ENCODE measurements at regions not wholly inside any gene's neighbourhood (a gene's known extent, or its start where the extent isn't known, plus 50 kb on each side); places are given as distances from the start of the nearest gene placed in this dataset.

DNA sequence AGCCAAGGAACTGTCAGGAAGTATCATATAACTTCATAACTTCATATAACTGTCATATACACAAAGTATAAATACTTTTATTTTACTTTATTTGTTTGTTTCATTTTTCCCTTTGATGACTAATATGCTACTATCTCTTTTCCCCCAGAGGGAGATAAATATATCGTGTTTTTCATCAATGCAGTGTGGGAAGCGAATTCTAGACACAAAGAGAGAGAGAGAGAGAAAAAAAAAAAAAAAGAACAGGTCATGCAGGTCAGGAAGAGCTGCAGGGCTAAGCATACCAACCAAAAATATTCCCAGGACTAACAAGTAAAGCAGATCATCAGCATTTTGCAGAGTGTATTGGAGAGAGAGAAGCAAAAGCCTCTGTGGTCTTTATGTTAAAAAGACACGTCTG lies 1849.2 kb downstream of the STIM2 start:
- Histone ChIP-seq H3K4me3 (ENCODE audit: low read depth in 1 of 3, low read length in 3 of 3) (no peak overlapping the region), H3K27ac (ENCODE audit: low read depth in 1 of 3, low read length in 2 of 3) (no peak overlapping the region), H3K4me1 (ENCODE audit: control insufficient read depth in 3 of 3, insufficient read depth in 2 of 3, low read depth in 1 of 3, low read length in 2 of 3) (no peaks in the 10 kb centered on the region), H3K36me3 (ENCODE audit: control insufficient read depth in 3 of 3, insufficient read depth in 2 of 3, low read depth in 1 of 3, low read length in 3 of 3) (no peaks in the 10 kb centered on the region), H3K9me3 (ENCODE audit: control insufficient read depth in 2 of 2, insufficient read depth in 1 of 2, low read depth in 1 of 2, low read length in 1 of 2) (peaks cover 2 to 6% of the 10 kb centered on the region in 2 donors), H3K27me3 (ENCODE audit: control insufficient read depth in 3 of 3, insufficient read depth in 3 of 3, low read length in 3 of 3) (no peaks in the 10 kb centered on the region)
- WGBS, 3 donors = 47 to 54% (median 51%) methylated on average over 3 of the region's 3 CpGs
- DNase-seq (no peak), FAIRE-seq (no peak)

DNA sequence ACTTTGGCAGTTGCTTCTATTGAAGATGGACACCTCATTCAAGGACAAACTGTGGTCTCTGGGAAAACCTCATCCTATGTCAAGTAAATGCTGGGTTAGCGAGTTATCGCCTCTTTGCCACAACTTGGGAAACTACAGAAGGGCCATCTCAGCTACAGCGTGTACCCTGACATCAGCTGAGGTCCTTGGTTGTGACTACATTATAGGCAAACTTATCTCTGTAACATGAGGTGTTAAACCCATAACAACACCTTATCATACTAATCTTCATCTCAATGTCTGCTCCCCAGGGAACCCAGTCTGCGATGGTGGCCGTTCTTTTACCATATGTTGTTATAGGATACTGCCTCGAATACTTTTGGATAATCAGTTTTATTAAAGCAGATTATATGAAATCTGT lies 1862.7 kb downstream of the STIM2 start:
- no peak overlapping the region for H3K4me3 ChIP-seq (ENCODE audit: low read depth in 1 of 3, low read length in 3 of 3)
- no peak for DNase-seq
- no peak overlapping the region for H3K27ac ChIP-seq (ENCODE audit: low read depth in 1 of 3, low read length in 2 of 3)
- no peak for FAIRE-seq
- H3K27me3 ChIP-seq (ENCODE audit: control insufficient read depth in 3 of 3, insufficient read depth in 3 of 3, low read length in 3 of 3) = no peaks in the 10 kb centered on the region
- WGBS, 3 donors = 75 to 82% (median 76%) methylated on average over 6 of the region's 6 CpGs
- no peaks in the 10 kb centered on the region for H3K4me1 ChIP-seq (ENCODE audit: control insufficient read depth in 3 of 3, insufficient read depth in 2 of 3, low read depth in 1 of 3, low read length in 2 of 3)
- H3K9me3 ChIP-seq (ENCODE audit: control insufficient read depth in 2 of 2, insufficient read depth in 1 of 2, low read depth in 1 of 2, low read length in 1 of 2) = peaks cover 0 to 2% of the 10 kb centered on the region in 2 donors
- H3K36me3 ChIP-seq (ENCODE audit: control insufficient read depth in 3 of 3, insufficient read depth in 2 of 3, low read depth in 1 of 3, low read length in 3 of 3) = no peaks in the 10 kb centered on the region

GRCh38 chr4:28724239-28724638 lies 1863.6 kb downstream of the STIM2 start:
- H3K27me3 ChIP-seq (ENCODE audit: control insufficient read depth in 3 of 3, insufficient read depth in 3 of 3, low read length in 3 of 3) = no peaks in the 10 kb centered on the region
- WGBS, 3 donors = 95 to 100% (median 96%) methylated on average over 1 of the region's 1 CpG
- H3K36me3 ChIP-seq (ENCODE audit: control insufficient read depth in 3 of 3, insufficient read depth in 2 of 3, low read depth in 1 of 3, low read length in 3 of 3) = no peaks in the 10 kb centered on the region
- H3K9me3 ChIP-seq (ENCODE audit: control insufficient read depth in 2 of 2, insufficient read depth in 1 of 2, low read depth in 1 of 2, low read length in 1 of 2) = peaks cover 0 to 2% of the 10 kb centered on the region in 2 donors
- H3K4me3 ChIP-seq (ENCODE audit: low read depth in 1 of 3, low read length in 3 of 3) = no peak overlapping the region
- no peaks in the 10 kb centered on the region for H3K4me1 ChIP-seq (ENCODE audit: control insufficient read depth in 3 of 3, insufficient read depth in 2 of 3, low read depth in 1 of 3, low read length in 2 of 3)
- no peak for FAIRE-seq
- DNase-seq = no peak
- H3K27ac ChIP-seq (ENCODE audit: low read depth in 1 of 3, low read length in 2 of 3) = no peak overlapping the region

DNA sequence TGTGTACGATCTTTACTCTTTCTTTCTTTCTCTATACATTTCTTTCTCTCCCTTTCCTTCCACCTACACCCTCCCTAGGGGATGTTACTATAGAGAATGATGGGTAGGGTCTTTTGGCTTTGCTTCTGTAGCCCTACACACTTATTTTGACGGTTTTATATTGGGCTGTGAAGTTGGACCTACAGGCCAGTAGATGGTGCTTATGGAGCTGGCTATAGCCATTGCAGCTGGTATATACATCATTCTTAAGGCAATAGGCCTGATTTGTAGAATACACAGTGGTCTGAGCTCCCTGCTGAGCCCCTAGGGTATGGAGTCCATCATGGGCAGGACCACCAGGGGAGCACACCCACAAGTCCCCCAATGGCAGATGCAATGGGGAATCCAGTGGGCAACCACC lies 1869.7 kb downstream of the STIM2 start:
- H3K27me3 ChIP-seq (ENCODE audit: control insufficient read depth in 3 of 3, insufficient read depth in 3 of 3, low read length in 3 of 3) = no peaks in the 10 kb centered on the region
- no peak for DNase-seq
- no peaks in the 10 kb centered on the region for H3K4me1 ChIP-seq (ENCODE audit: control insufficient read depth in 3 of 3, insufficient read depth in 2 of 3, low read depth in 1 of 3, low read length in 2 of 3)
- FAIRE-seq = no peak
- H3K27ac ChIP-seq (ENCODE audit: low read depth in 1 of 3, low read length in 2 of 3) = no peak overlapping the region
- peaks cover 1 to 8% of the 10 kb centered on the region in 2 donors for H3K9me3 ChIP-seq (ENCODE audit: control insufficient read depth in 2 of 2, insufficient read depth in 1 of 2, low read depth in 1 of 2, low read length in 1 of 2)
- no peak overlapping the region for H3K4me3 ChIP-seq (ENCODE audit: low read depth in 1 of 3, low read length in 3 of 3)
- 65 to 81% (median 67%) methylated on average over 2 of the region's 2 CpGs for WGBS, 3 donors
- no peaks in the 10 kb centered on the region for H3K36me3 ChIP-seq (ENCODE audit: control insufficient read depth in 3 of 3, insufficient read depth in 2 of 3, low read depth in 1 of 3, low read length in 3 of 3)

DNA sequence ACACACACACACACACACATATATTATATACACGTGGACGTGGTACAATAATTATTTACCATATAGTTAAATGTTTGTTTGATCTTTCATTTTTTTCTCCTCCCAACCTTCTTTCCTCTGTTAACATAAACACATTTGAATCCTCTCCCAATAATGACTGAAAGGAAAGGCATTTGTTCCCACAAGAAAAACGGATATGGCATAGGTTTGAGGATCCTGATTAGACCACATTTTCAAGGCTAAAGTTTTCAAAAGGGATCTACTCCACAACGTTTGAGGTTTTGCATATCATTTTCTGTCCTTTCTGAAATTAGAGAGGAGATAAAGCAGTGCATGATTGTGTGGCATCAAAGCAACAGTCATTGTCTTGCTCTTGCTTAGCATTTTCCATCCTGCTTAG lies 1883.4 kb downstream of the STIM2 start:
- FAIRE-seq (no peak), DNase-seq (no peak)
- no peaks in the 10 kb centered on the region for H3K27me3 ChIP-seq (ENCODE audit: control insufficient read depth in 3 of 3, insufficient read depth in 3 of 3, low read length in 3 of 3)
- H3K27ac ChIP-seq (ENCODE audit: low read depth in 1 of 3, low read length in 2 of 3) = no peak overlapping the region
- H3K36me3 ChIP-seq (ENCODE audit: control insufficient read depth in 3 of 3, insufficient read depth in 2 of 3, low read depth in 1 of 3, low read length in 3 of 3) = no peaks in the 10 kb centered on the region
- H3K4me1 ChIP-seq (ENCODE audit: control insufficient read depth in 3 of 3, insufficient read depth in 2 of 3, low read depth in 1 of 3, low read length in 2 of 3) = no peaks in the 10 kb centered on the region
- H3K9me3 ChIP-seq (ENCODE audit: control insufficient read depth in 2 of 2, insufficient read depth in 1 of 2, low read depth in 1 of 2, low read length in 1 of 2) = no peaks in the 10 kb centered on the region
- no peak overlapping the region for H3K4me3 ChIP-seq (ENCODE audit: low read depth in 1 of 3, low read length in 3 of 3)
- WGBS, 3 donors = 60 to 66% (median 62%) methylated on average over 4 of the region's 4 CpGs

DNA sequence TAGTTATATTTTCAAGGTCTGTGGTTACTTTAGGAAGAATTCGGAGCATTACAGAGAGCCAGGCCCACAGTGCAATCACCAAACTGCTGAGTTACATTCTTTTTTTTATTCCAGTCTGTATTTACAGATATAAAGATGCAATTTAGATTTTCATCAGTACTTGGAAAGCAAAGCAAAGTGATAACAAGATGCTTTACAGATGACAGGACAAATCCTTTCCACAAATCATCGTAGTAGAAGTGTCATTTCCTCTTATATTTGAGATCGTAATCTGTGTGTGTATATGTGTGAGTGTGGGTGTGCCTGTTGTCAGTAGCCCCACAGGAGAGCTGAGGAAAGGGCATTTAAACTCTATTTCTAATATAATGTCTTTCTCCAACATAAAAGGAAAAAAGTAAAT lies 1893.7 kb downstream of the STIM2 start:
- no peak overlapping the region for H3K4me3 ChIP-seq (ENCODE audit: low read depth in 1 of 3, low read length in 3 of 3)
- H3K9me3 ChIP-seq (ENCODE audit: control insufficient read depth in 2 of 2, insufficient read depth in 1 of 2, low read depth in 1 of 2, low read length in 1 of 2) = peaks cover 0 to 2% of the 10 kb centered on the region in 2 donors
- H3K36me3 ChIP-seq (ENCODE audit: control insufficient read depth in 3 of 3, insufficient read depth in 2 of 3, low read depth in 1 of 3, low read length in 3 of 3) = no peaks in the 10 kb centered on the region
- no peaks in the 10 kb centered on the region for H3K4me1 ChIP-seq (ENCODE audit: control insufficient read depth in 3 of 3, insufficient read depth in 2 of 3, low read depth in 1 of 3, low read length in 2 of 3)
- FAIRE-seq (no peak), DNase-seq (no peak)
- H3K27me3 ChIP-seq (ENCODE audit: control insufficient read depth in 3 of 3, insufficient read depth in 3 of 3, low read length in 3 of 3) = no peaks in the 10 kb centered on the region
- no peak overlapping the region for H3K27ac ChIP-seq (ENCODE audit: low read depth in 1 of 3, low read length in 2 of 3)
- WGBS, 3 donors = 45 to 49% (median 47%) methylated on average over 3 of the region's 3 CpGs

DNA sequence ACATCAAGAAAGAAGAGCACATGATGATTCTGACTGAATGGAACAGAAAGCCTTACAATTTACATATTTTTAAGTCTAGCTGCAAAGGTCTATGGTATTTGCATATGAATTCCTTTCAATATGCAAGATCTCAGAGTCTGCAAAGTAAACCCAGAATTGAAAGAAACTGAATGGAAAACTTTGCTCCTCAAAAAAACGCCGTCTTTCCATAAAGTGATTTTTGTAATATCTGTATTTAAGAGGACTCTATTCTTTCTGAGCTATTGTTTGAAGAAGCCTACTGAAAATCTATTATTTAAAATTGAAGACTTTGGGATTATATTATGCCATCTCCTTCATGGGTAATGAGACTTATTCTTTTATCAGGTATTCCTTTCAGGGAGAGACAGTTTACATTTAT lies 1894.4 kb downstream of the STIM2 start:
- H3K9me3 ChIP-seq (ENCODE audit: control insufficient read depth in 2 of 2, insufficient read depth in 1 of 2, low read depth in 1 of 2, low read length in 1 of 2) = peaks cover 0 to 2% of the 10 kb centered on the region in 2 donors
- no peak overlapping the region for H3K4me3 ChIP-seq (ENCODE audit: low read depth in 1 of 3, low read length in 3 of 3)
- H3K27me3 ChIP-seq (ENCODE audit: control insufficient read depth in 3 of 3, insufficient read depth in 3 of 3, low read length in 3 of 3) = no peaks in the 10 kb centered on the region
- DNase-seq = no peak
- H3K36me3 ChIP-seq (ENCODE audit: control insufficient read depth in 3 of 3, insufficient read depth in 2 of 3, low read depth in 1 of 3, low read length in 3 of 3) = no peaks in the 10 kb centered on the region
- 74 to 81% (median 75%) methylated on average over 2 of the region's 2 CpGs for WGBS, 3 donors
- no peak for FAIRE-seq
- no peak overlapping the region for H3K27ac ChIP-seq (ENCODE audit: low read depth in 1 of 3, low read length in 2 of 3)
- no peaks in the 10 kb centered on the region for H3K4me1 ChIP-seq (ENCODE audit: control insufficient read depth in 3 of 3, insufficient read depth in 2 of 3, low read depth in 1 of 3, low read length in 2 of 3)

GRCh38 chr4:28759064-28759463 lies 1898.4 kb downstream of the STIM2 start:
- Histone ChIP-seq H3K27me3 (ENCODE audit: control insufficient read depth in 3 of 3, insufficient read depth in 3 of 3, low read length in 3 of 3) (no peaks in the 10 kb centered on the region), H3K36me3 (ENCODE audit: control insufficient read depth in 3 of 3, insufficient read depth in 2 of 3, low read depth in 1 of 3, low read length in 3 of 3) (no peaks in the 10 kb centered on the region), H3K4me1 (ENCODE audit: control insufficient read depth in 3 of 3, insufficient read depth in 2 of 3, low read depth in 1 of 3, low read length in 2 of 3) (no peaks in the 10 kb centered on the region), H3K9me3 (ENCODE audit: control insufficient read depth in 2 of 2, insufficient read depth in 1 of 2, low read depth in 1 of 2, low read length in 1 of 2) (peaks cover 0 to 2% of the 10 kb centered on the region in 2 donors), H3K4me3 (ENCODE audit: low read depth in 1 of 3, low read length in 3 of 3) (no peak overlapping the region), H3K27ac (ENCODE audit: low read depth in 1 of 3, low read length in 2 of 3) (no peak overlapping the region)
- no peak for DNase-seq
- FAIRE-seq = no peak

DNA sequence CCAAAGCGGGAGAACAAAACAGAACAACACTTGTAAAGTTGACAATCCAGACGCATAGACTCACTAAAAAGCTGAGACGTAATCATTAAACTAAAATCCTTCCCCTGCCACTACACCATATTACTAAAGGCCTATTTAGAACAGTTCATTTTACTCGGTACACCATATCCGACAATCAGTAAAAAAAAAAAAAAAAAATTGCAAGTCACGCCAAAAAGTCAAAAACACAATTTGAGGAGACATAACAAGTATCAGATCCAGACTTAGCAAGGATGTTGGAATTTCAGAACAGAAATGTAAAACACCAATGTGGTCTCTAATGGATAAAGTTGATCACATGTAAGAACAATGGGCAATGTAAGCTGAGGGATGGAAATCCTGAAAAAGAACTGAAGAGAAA lies 1899.4 kb downstream of the STIM2 start:
- FAIRE-seq = no peak
- Histone ChIP-seq H3K27ac (ENCODE audit: low read depth in 1 of 3, low read length in 2 of 3) (no peak overlapping the region), H3K9me3 (ENCODE audit: control insufficient read depth in 2 of 2, insufficient read depth in 1 of 2, low read depth in 1 of 2, low read length in 1 of 2) (peaks cover 0 to 6% of the 10 kb centered on the region in 2 donors), H3K27me3 (ENCODE audit: control insufficient read depth in 3 of 3, insufficient read depth in 3 of 3, low read length in 3 of 3) (no peaks in the 10 kb centered on the region), H3K4me3 (ENCODE audit: low read depth in 1 of 3, low read length in 3 of 3) (no peak overlapping the region), H3K36me3 (ENCODE audit: control insufficient read depth in 3 of 3, insufficient read depth in 2 of 3, low read depth in 1 of 3, low read length in 3 of 3) (no peaks in the 10 kb centered on the region), H3K4me1 (ENCODE audit: control insufficient read depth in 3 of 3, insufficient read depth in 2 of 3, low read depth in 1 of 3, low read length in 2 of 3) (no peaks in the 10 kb centered on the region)
- no peak for DNase-seq
- 86 to 88% (median 87%) methylated on average over 6 of the region's 6 CpGs for WGBS, 3 donors
